ENCODE measurements at regions not wholly inside any gene's neighbourhood (a gene's known extent, or its start where the extent isn't known, plus 50 kb on each side); places are given as distances from the start of the nearest gene placed in this dataset.

DNA sequence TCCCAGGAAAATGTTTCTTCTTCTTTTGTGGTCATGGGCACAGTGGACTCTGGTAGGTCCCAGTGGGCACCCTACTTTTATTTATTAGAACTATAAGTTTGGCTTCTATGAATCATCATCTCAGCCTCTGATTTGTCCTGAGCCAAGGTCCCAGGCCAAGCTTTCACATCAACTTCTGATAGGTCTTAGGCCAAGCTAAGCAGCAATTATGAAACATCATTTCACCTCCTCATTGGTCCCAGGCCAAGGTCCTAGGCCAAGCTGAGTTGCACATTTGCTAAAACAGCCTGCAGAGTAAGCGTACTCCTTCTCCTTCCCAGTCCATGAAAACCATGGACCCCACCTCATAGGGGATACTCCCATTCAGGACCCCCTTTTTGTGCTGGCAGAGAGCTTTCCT, 87.4 kb upstream of the UTY start (continued):
- no peak for TF ChIP-seq BCL11A (IDR thresholded peaks at IDR 0.05; ENCODE audit: low read depth in 2 of 2, low read length in 2 of 2)
- no peak for TF ChIP-seq CBX5 (IDR thresholded peaks at IDR 0.05; ENCODE audit: low read depth, low read length)
